ENCODE measurements at regions not wholly inside any gene's neighbourhood (a gene's known extent, or its start where the extent isn't known, plus 50 kb on each side); places are given as distances from the start of the nearest gene placed in this dataset.

DNA sequence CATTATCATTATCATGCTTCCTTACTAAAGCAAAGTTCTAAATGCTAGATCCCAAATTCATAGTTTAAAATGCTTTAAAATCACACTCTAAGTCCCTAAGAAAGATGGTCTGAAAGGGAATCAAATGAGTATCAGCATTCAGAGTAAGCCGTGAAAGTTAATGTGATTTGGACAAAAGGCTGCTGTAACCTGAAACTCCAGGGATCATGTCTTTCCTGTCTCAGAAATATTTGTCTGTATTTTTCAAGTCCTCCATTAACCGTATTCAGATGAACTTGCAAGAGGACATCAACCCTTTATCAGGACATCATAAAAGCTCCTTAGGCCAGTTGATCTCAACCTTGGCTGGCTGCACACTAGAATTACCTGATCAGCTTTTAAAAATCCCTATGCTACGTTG lies 324.3 kb upstream of the PKDCC start:
- TF ChIP-seq CTCF (IDR thresholded peaks at IDR 0.05; ENCODE audit: low read length) (no peak), EZH2phosphoT487 (IDR thresholded peaks at IDR 0.05; ENCODE audit: low read length) (no peak), EZH2 (optimal IDR thresholded peaks at IDR 0.05; ENCODE audit: low read depth, low read length) (no peak)

Data from MM.1S (cell line).